Activated T-cell treated with anti-CD3 and anti-CD28 coated beads for 4 hours (primary cell): ENCODE measurements at regions not wholly inside any gene's neighbourhood (a gene's known extent, or its start where the extent isn't known, plus 50 kb on each side); places are given as distances from the start of the nearest gene placed in this dataset.
"Not testable (repeated sequence)": the region's sequence is repeated elsewhere in the genome, so short reads cannot be mapped to it uniquely, and the experiment has no call there.

Source experiments
- DNase-seq: peaks from one replicate; pipeline ENCODE4 v3.0.0-alpha.2; 2020

GRCh38 chr3:48101301-48101650 is 85.1 kb upstream of the MAP4 start:
- DNase-seq, result not testable (repeated sequence)

- DNase-seq, result no peak
These were observed 76.1 kb upstream of the MAP4 start for GRCh38 chr3:48092270-48092669.

DNA sequence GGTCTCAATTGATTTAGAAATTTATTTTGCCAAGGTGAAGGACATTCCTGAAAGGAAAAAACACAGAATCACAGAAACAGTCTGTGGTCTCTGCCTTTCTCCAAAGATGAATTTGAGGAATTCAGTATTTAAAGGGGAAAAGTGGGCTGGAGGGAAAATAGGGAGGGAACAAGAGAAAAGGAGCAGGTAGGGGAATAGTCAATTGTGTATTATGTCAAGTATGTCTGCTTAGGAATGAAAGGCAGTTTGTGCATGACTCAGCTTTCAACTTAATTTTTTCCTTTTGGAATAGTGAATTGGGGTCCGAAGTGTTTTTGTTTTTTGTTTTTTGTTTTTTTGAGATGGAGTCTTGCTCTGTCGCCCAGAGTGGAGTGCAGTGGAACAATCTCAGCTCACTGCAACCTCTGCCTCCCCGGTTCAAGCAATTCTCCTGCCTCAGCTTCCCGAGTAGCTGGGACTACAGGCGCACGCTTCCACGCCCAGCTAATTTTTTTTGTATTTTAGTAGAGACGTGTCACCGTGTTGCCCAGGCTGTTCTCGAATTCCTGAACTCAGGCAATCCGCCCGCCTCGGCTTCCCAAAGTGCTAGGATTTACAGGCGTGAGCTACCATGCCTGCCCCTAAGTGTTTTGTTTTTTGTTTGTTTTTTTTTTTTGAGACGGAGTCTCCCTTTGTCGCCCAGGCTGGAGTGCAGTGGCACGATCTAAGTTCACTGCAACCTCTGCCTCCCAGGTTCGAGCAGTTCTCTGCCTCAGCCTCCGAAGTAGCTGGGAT is 74.1 kb upstream of the MAP4 start:
- DNase-seq, result no peak

DNA sequence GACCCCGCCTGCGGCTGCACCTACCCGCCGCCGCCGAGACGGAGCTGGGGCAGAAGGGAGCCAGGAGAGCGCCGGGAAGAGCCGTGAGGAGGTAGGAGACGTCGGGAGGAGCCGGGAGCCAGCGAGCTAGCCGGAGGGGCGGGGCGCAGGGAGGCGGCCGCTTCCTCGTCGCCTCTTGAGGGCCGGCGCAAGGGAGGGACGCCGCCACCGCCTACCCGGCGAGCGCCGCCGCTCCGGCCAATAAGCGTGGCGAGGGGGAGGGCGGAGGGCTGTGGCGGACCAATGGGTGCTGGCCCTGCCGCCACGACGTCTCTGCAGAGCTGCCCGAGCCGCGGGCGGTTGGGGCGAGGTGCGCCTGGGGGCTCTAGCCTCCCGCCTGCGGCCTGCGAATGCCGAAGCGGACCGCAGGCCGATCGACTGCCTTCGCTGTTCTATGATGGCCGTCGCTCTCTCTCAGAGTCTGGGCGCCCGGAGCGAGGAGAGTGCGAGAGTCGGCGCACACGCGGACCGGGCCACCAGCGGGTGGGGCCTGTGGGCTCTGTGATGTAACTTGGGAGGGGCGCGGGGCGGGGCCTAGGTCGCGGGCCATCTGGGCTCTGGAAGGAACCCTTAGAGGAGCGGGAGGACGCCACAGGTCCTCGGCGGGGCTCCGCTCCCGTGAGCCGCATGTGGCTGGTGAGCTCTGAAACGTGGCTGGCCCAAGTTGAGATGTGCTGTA is 72.7 kb upstream of the MAP4 start:
- peak; percentile 93 for DNase-seq

GRCh38 chr3:48088056-48088748 is 72.0 kb upstream of the MAP4 start:
- DNase-seq, result peak; percentile 3

DNA sequence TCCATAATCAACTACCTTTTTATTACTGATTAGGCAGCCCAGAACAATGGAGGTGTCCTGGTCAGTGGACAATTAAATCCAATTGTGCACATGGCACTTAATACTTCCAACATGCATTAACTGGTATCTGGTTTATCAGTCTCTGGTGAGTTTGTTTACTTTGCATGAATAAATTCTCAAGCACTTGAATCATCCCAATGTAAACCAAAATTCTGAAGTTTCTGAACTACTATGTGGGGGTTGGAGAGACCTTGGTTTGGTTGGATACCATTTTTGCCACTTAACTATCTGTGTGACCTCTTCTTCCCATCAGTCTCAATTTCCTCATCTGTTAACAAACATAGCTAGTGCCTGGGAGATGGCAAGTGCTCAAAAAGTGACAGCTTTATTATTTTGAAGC is 70.5 kb upstream of the MAP4 start:
- DNase-seq, result no peak

GRCh38 chr3:48084929-48085328 is 68.7 kb upstream of the MAP4 start:
- no peak for DNase-seq

- no peak for DNase-seq
These were observed 68.0 kb upstream of the MAP4 start for GRCh38 chr3:48084170-48084569.

- DNase-seq, result no peak
These were observed 66.5 kb upstream of the MAP4 start for GRCh38 chr3:48082580-48083184.

GRCh38 chr3:48077815-48078214 is 61.6 kb upstream of the MAP4 start:
- DNase-seq, result no peak

- DNase-seq, result no peak
These were observed 53.8 kb upstream of the MAP4 start for GRCh38 chr3:48070030-48070429.

GRCh38 chr3:48069339-48069738 is 53.1 kb upstream of the MAP4 start:
- DNase-seq, result no peak

GRCh38 chr3:48068886-48069285 is 52.7 kb upstream of the MAP4 start:
- DNase-seq, result no peak

DNA sequence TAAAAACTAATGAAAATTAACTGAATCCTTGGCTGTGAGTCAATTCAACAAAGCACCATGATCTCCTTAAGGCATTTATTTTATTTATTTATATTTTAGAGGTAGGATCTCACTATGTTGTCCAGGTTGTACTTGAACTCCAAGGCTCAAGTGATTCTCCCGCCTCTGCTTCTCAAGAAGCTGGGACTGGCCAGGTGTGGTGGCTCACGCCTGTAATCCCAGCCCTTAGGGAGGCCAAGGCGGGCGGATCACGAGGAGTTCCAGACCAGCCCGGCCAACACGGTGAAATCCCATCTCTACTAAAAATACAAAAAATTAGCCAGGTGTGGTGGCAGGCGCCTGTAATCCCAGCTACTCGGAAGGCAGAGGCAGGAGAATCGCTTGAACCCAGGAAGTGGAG is 52.1 kb upstream of the MAP4 start:
- DNase-seq, result not testable (repeated sequence)

DNA sequence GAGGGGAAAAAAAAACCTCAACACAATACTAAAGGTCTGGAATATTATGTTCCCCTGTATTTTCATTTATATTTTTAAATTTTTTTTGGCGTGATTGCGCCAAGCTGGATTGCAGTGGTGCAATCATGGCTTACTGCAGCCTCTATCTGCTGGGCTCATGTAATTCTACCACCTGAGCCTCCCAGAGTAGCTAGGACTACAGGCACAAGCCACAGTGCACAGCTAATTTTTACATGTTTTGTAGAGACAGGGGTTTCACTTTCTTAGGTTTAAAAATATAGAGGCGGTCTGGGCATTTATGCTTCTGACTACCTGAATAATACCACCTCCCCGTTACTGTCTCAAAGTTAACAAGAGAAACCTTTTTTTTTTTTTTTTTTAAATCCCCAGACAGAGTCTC is 51.1 kb upstream of the MAP4 start:
- no peak for DNase-seq
